ENCODE measurements at regions not wholly inside any gene's neighbourhood (a gene's known extent, or its start where the extent isn't known, plus 50 kb on each side); places are given as distances from the start of the nearest gene placed in this dataset.

DNA sequence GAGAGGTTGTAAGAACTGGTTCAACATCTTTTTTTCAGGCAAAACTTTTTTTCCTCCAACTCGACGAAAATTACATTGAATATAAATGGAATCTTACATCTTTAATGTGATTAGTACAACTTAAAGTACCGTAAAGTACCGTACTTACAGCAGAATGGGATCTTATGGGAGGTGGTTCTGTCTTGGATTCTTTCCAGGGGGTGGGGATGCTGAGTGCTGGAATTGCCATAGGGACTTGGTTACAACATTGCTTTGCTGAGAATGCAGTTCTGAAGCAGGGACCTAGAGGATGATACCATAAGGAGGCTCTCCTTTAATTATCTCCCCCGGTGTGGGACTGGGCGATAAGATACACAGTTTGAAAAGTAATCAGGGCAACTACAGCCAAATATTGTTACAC, 186.4 kb downstream of the KLF5 start:
- no peak for TF ChIP-seq CTCF (IDR thresholded peaks at IDR 0.05; ENCODE audit: unreplicated experiment)

DNA sequence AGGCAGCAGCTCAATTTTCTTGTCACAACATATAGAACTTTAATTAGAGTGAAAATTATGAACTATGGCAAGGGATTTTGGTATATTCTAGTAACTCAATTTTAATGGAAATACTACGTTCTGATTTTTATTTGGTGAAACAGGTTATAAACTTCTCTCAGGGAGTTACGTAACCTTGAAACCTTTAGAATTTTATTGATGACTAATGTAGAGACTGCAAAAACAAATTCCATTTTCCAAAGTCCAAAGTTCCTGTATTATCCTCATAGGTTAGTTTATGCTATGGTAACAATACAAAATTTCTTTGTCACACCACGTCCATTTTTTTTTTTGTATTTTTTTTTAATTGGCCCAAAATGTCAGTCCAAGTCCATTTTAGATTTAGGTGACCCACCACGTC, 185.7 kb downstream of the KLF5 start:
- Mint-ChIP-seq H3K27me3 (ENCODE audit: low read depth) (no peaks in the 10 kb centered on the region), H3K4me1 (peaks cover 14% of the 10 kb centered on the region), H3K27ac (no peak overlapping the region), H3K4me3 (no peak overlapping the region), H3K36me3 (no peaks in the 10 kb centered on the region), H3K9me3 (peaks cover 6% of the 10 kb centered on the region)
- DNase-seq (ENCODE audit: low spot score in 2 of 2, unreplicated experiment in 2 of 2), result no peak
- TF ChIP-seq CTCF (IDR thresholded peaks at IDR 0.05; ENCODE audit: unreplicated experiment), result no peak

More for the DNA sequence above, 186.4 kb downstream of the KLF5 start:
- no peak for DNase-seq (ENCODE audit: low spot score in 2 of 2, unreplicated experiment in 2 of 2)
- Mint-ChIP-seq H3K4me1 (peaks cover 16% of the 10 kb centered on the region), H3K9me3 (peaks cover 6% of the 10 kb centered on the region), H3K4me3 (no peak overlapping the region), H3K27me3 (ENCODE audit: low read depth) (no peaks in the 10 kb centered on the region), H3K36me3 (no peaks in the 10 kb centered on the region), H3K27ac (no peak overlapping the region)

GRCh38 chr13:73242515-73243015, 183.8 kb downstream of the KLF5 start:
- no peak overlapping the region for H3K27ac Mint-ChIP-seq
- no peak for DNase-seq (ENCODE audit: low spot score in 2 of 2, unreplicated experiment in 2 of 2)
- H3K4me1 Mint-ChIP-seq, result peaks cover 5% of the 10 kb centered on the region
- no peaks in the 10 kb centered on the region for H3K36me3 Mint-ChIP-seq
- H3K4me3 Mint-ChIP-seq, result no peak overlapping the region
- no peak for TF ChIP-seq CTCF (IDR thresholded peaks at IDR 0.05; ENCODE audit: unreplicated experiment)
- H3K9me3 Mint-ChIP-seq, result peaks cover 6% of the 10 kb centered on the region
- no peaks in the 10 kb centered on the region for H3K27me3 Mint-ChIP-seq (ENCODE audit: low read depth)

GRCh38 chr13:73240193-73240592, 181.4 kb downstream of the KLF5 start:
- no peak for DNase-seq (ENCODE audit: low spot score in 2 of 2, unreplicated experiment in 2 of 2)
- no peaks in the 10 kb centered on the region for H3K27me3 Mint-ChIP-seq (ENCODE audit: low read depth)
- no peak for TF ChIP-seq CTCF (IDR thresholded peaks at IDR 0.05; ENCODE audit: unreplicated experiment)
- peaks cover 5% of the 10 kb centered on the region for H3K4me1 Mint-ChIP-seq
- no peak overlapping the region for H3K4me3 Mint-ChIP-seq
- peaks cover 6% of the 10 kb centered on the region for H3K9me3 Mint-ChIP-seq
- H3K27ac Mint-ChIP-seq, result no peak overlapping the region
- no peaks in the 10 kb centered on the region for H3K36me3 Mint-ChIP-seq

- H3K9me3 Mint-ChIP-seq, result peaks cover 4% of the 10 kb centered on the region
- peaks cover 2% of the 10 kb centered on the region for H3K4me1 Mint-ChIP-seq
- no peak overlapping the region for H3K27ac Mint-ChIP-seq
- no peak for TF ChIP-seq CTCF (IDR thresholded peaks at IDR 0.05; ENCODE audit: unreplicated experiment)
- H3K27me3 Mint-ChIP-seq (ENCODE audit: low read depth), result no peaks in the 10 kb centered on the region
- DNase-seq (ENCODE audit: low spot score in 2 of 2, unreplicated experiment in 2 of 2), result no peak
- no peaks in the 10 kb centered on the region for H3K36me3 Mint-ChIP-seq
- H3K4me3 Mint-ChIP-seq, result no peak overlapping the region
Measured at GRCh38 chr13:73235385-73235784, 176.6 kb downstream of the KLF5 start.

GRCh38 chr13:73231471-73231870, 172.7 kb downstream of the KLF5 start:
- TF ChIP-seq CTCF (IDR thresholded peaks at IDR 0.05; ENCODE audit: unreplicated experiment), result no peak
- Mint-ChIP-seq H3K36me3 (no peaks in the 10 kb centered on the region), H3K4me3 (no peak overlapping the region), H3K27me3 (ENCODE audit: low read depth) (no peaks in the 10 kb centered on the region), H3K27ac (no peak overlapping the region), H3K9me3 (peaks cover 4% of the 10 kb centered on the region), H3K4me1 (no peaks in the 10 kb centered on the region)
- DNase-seq (ENCODE audit: low spot score in 2 of 2, unreplicated experiment in 2 of 2), result no peak

Data from mesothelial cell of epicardium (in vitro differentiated cells).